Activated CD4-positive, CD25-positive, alpha-beta regulatory T cell treated with anti-CD3 and anti-CD28 coated beads, Interleukin-2, amount 50 U/mL, for 72 hours (primary cell): ENCODE measurements at regions not wholly inside any gene's neighbourhood (a gene's known extent, or its start where the extent isn't known, plus 50 kb on each side); places are given as distances from the start of the nearest gene placed in this dataset.
A peak's percentile ranks its signal among the peaks of the same experiment; 100 is the strongest.
"Not testable (repeated sequence)": the region's sequence is repeated elsewhere in the genome, so short reads cannot be mapped to it uniquely, and the experiment has no call there.

ENCODE experiments used
- DNase-seq: peaks from one replicate; pipeline ENCODE4 v3.0.0; 2021

DNA sequence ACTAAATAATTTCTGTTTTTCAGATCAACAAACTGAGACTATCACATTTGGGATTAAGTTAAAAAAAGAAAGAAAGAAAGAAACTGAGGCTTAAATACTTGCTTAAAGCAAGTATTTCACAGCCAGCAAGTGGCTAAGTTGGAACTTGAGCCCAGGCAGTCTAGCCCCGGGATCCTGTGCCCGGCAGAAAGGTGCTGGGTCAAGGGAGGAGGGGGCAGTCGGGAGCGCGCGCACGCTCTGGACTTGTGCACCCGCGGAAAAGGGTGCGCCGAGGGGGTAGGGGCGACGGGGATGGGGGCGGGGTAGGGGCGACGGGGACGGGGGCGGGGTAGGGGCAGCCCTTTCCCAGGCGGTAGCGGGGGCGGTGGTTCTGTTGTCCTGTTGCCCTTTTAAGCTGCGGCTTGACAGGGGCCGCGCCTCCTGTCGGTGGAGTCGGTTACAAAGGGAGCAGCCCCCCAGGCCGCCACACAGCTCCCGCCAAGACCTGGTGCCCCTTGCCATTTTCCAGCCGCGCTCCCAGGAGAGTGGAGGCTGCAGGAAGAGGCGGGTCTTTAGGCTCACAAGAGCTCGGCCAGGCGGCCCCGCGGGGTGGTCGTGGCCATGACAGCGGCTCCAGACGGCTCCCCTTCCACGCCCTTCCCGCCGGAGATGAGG lies 60.6 kb downstream of the GOLGA8T start:
- not testable (repeated sequence) for DNase-seq

DNA sequence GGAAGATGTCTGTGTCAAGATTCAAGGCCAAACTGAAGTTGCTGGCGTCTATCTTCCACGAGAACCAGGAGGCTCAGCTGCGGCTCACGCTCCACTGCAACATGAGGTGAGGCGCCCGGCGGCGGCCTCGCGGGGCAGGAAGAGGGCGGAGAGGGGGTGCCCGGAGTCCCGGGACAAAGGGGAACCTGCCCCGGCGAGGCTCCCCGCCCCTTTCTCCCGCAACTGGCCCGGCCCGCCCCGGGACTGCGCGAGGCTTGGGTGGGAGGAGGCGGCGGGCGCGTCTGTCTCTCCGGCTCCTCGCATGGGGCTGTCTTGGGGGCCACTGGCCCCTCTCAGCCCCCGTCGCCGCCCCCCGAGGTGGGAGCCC lies 61.1 kb downstream of the GOLGA8T start:
- DNase-seq, result peak; percentile 38

DNA sequence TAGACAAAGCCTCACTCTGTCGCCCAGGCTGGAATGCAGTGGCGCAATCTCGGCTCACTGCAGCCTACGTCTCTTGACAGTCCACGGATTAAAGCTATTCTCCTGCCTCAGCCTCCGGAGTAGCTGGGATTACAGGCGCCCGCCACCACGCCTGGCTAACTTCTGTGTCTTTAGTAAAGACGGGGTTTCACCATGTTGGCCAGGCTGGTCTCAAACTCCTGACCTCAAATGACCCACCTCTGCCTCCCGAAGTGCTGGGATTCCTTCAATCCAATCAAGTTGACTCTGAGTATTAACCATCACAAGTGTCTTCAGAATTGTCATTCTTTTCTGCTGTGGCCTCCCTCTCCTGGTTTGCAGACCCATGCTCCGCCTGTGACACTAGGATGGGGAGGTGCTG lies 61.9 kb downstream of the GOLGA8T start:
- not testable (repeated sequence) for DNase-seq

DNA sequence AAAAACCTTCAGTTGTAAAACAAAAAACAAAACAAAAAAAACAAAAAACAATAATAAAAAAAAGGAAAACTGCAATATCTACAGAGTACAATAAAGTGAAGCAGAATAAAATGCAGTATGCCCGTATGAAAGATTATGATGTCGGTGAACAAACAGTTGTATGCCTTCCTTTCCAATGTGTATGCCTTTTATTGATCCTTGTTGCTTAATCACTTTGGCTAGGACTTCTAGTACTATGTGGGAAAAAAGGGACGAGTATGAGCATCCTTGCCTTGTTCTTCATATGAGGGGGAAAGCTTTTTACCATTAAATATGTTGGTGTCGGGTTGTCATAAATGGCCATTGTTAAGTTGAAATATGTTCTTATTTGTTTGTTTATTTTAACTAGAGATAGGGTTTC lies 66.7 kb downstream of the GOLGA8T start:
- not testable (repeated sequence) for DNase-seq

DNA sequence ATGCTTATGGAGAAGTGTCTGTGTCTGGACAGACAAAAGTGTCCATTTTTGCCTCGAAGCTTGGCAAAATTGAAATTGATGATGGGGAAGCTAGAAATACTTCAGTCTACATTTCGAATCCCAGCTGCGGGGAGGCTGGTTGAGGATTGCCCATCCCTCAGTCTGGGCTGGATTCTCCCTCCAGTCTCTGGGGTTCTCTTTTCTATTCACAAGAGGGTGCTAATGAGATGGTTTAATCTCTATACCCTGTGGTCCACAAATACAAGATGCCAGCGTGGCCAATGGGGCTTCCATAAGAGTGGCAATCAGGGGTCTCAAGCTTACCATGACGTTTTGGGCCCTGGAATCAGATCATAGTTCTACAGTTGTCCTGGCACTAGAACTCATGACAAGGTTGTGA lies 78.9 kb downstream of the GOLGA8T start:
- not testable (repeated sequence) for DNase-seq

DNA sequence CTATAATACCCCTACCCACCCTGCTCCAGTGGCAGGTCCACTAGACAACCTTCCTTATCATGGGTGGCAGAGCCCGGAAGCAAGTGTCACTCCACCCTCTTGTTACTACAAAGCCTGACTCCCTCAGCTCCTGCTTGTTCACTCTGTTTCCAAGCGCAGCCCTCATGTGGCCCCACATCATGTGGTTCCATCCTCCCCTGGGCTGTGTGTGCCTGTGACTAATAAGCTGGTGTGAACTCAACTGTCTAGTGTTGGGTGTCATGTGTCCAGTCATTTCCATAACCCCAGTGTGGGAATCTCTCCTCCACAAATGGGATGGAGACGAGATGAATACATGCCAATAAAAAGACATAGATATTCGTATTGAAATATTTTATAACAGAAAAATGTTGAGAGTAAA lies 87.0 kb downstream of the GOLGA8T start:
- DNase-seq, result not testable (repeated sequence)

DNA sequence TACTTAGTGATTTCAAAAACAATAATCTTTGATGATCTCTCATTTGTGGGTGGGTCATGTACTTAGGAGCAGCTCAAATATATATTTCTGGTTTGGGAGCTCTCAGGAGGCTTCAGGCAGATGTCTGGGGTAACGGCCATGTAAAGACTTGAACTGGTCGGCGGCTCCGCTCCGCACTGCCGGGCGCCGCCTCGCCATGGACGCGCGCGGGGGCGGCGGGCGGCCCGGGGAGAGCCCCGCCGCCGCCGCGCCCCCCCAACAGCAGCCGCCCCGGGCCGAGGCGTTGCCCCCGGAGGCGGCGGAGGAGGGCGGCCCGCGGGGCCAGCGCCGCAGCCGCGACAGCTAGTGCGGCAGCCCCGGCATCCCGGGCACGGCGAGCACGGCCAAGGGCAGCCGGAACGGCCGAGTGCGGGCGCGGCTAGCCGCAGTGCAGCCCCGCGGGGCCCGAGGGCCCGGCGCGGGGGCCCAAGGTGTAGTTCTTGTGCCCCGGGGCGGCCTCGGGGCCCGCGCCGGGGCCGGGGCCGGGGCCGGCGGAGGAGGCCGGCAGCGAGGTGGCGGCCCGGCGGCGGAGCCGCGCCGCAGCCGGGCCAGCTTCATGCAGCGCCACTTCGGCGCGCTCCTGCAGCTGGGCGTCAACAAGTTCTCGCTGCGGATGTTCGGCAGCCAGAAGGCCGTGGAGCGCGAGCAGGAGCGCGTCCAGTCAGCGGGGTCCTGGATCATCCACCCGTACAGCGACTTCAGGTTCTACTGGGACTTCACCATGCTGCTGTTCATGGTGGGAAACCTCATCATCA lies 88.1 kb downstream of the GOLGA8T start:
- DNase-seq, result not testable (repeated sequence)

DNA sequence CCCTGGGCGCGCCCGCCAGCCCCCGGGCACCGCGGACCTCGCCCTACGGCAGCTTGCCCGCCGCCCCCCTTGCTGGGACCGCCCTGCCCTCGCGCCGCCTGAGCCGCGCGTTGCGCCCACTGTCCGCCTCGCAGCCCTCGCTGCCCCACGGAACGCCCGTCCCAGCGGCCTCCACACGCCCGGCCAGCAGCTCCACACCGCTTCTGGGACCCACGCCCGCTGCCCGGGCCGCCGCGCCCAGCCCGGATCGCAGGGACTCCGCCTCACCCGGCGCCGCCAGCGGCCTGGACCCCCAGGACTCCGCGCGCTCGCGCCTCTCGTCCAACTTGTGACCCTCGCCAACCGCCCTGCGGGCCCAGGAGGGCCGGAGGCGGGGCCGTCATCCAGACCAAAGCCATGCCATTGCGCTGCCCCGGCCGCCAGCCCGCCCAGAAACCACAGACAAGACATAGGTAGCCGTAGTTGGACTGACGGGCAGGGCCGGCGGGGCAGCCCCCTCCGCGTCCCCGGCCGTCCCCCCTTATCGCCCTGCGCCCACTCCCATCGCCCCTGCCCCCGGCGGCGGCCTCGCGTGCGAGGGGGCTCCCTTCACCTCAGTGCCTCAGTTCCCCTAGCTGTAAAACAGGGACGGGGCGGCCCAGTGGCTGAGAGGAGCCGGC lies 90.5 kb downstream of the GOLGA8T start:
- DNase-seq, result not testable (repeated sequence)

DNA sequence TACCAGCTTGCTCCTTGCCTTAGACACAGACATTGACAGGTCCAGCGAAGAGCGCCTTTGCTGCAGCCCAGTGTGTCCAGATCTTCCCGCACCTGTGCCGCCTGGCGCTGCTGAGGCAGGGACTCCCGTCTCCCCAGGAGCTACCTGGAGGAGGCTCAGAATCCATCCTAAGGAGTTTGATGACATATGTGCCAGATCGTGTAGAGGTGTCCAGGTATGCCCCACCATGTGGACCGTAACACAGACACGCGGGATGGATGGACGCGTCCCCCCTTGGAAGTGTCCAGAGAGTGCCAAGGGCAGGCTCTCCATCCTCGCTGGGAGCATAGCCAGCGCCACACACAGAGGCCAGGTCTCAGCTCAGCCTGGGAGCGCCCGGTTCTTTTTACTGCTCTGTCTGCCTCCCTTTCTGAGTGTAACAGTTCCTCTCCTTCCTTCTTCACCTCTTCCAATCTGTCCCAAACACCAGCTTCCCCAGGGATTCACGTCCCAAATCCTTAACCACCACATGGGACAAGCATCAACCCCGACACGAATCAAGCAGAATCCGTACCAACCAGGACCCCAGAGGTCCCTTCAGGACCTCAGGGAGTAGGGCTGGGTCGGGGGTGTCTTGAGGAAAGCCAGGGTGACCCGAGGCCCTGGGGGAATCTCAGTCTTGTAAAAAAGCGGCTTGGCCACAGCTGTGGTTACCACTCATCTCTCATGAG lies 126.7 kb downstream of the GOLGA8T start:
- DNase-seq, result not testable (repeated sequence)

DNA sequence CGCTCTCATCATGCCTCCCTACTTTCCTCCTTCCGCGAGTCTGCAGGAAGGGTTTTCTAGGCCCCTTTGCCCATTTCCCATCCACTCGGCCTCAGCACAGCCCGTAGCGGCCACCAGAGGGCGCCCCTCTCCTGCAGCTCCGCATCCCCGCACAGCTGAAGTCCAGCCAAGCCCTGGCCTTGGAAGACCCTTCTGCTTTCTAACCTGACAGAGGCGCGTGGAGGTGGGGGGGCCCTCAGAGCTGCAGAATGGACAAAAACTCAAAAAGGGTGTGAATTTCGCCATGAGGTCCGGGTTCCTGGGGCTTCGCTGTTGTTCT lies 127.2 kb downstream of the GOLGA8T start:
- not testable (repeated sequence) for DNase-seq

DNA sequence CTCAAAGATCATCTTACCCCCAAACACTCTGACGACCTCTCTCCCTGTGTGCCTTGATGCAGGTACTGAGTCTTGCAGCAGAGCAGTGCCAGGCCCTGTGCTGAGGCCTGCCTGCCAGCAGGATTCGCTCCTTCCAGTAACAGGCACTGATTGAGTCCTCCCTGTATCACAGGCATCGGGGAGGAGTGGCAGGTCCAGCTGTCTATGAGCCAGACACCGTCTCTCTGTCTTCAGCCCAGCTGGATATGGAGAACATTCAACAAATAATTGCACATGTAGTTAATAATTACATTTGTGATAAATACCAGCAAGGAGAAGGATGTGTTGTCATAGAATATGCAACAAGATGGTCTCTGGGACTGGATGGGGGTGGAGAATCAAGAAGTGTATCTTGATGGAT lies 129.1 kb downstream of the GOLGA8T start:
- DNase-seq, result not testable (repeated sequence)

DNA sequence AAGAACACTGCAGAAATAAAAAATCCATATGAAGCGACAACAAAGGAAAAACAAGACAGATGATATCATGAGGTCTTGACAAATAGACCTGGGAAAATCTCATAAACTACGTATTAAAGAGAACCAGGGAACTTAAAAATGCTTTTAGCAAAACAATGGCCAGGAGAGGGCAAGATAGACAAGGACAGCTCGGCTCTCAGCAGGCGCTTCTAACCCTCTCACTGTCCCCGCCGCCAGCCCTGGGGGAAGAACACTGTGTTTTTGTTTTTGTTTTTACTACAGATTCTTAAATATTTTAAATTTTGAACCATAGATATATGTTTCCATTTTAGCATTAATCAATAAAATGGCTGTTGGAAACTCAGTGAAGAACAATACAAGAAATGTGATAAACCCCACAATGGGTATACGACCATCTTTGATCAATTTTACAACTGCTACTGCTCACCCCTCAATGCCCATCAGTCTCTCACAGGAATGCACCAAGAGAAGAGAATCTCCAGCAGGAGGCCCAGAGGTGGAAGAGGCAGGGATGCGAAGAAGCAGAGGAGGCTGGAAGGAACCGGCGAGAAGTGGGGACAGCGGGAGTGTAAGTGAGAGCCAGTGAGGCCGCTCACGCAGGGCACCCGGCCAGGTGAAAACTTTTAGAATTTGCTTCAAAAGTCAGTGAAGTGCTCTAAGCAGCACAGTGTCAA lies 98.0 kb downstream of the CHRFAM7A start:
- not testable (repeated sequence) for DNase-seq

DNA sequence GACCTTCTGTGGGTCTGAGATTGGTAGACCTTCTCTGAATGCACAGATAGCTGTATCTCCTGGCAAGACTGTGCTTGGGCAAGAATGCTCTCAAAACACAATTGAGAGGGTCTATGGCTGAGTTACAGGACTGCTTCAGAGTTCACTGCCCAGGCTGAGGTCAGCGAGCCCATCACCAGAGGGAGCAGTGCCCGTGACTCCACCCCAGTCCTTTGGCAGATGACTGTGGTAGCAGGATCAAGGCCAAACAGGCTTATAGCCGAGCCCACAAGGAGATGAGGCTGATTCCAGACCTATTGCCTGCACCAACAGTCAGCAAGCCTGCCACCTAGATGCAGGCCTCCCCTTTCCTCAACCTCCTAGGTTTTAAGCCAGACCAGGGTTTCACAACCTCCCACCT lies 89.4 kb downstream of the CHRFAM7A start:
- DNase-seq, result not testable (repeated sequence)
